GM19468 (cell line): ENCODE measurements at regions not wholly inside any gene's neighbourhood (a gene's known extent, or its start where the extent isn't known, plus 50 kb on each side); places are given as distances from the start of the nearest gene placed in this dataset.
"Not testable (repeated sequence)": the region's sequence is repeated elsewhere in the genome, so short reads cannot be mapped to it uniquely, and the experiment has no call there.

Experiments
- ATAC-seq: cut with Tn5 transposase; IDR thresholded peaks from one replicate; pipeline ENCODE4 v1.9.1; 2021; ENCODE audit warnings: mild to moderate bottlenecking, moderate library complexity, moderate number of reproducible peaks; ENCODE audit not compliant: unreplicated experiment; ENCODE audit errors: extremely low read depth

- ATAC-seq, result not testable (repeated sequence)
Observed at GRCh38 chr3:144023543-144023942, 51.9 kb downstream of the DIPK2A start.

- peak; percentile 92 for ATAC-seq
Observed at GRCh38 chr3:144028798-144029411, 57.3 kb downstream of the DIPK2A start.

DNA sequence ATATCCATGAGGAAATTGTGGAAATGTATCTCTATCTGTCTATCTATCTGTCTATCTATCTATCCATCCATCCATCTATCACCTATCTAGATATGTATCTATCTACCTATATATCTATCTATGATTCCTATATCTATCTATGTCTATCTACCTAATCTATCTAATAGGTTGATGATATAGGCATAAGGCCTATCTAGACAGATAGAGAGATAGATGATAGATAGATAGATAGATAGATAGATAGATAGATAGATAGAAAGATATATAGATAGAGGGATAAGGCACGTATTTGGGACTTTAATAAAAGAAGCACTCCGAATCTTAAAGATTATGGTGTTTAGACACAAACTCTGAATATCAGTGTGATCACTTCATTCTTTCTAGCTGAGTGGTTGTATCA lies 58.1 kb downstream of the DIPK2A start:
- no peak for ATAC-seq

GRCh38 chr3:144031938-144032337 lies 60.3 kb downstream of the DIPK2A start:
- ATAC-seq, result no peak

DNA sequence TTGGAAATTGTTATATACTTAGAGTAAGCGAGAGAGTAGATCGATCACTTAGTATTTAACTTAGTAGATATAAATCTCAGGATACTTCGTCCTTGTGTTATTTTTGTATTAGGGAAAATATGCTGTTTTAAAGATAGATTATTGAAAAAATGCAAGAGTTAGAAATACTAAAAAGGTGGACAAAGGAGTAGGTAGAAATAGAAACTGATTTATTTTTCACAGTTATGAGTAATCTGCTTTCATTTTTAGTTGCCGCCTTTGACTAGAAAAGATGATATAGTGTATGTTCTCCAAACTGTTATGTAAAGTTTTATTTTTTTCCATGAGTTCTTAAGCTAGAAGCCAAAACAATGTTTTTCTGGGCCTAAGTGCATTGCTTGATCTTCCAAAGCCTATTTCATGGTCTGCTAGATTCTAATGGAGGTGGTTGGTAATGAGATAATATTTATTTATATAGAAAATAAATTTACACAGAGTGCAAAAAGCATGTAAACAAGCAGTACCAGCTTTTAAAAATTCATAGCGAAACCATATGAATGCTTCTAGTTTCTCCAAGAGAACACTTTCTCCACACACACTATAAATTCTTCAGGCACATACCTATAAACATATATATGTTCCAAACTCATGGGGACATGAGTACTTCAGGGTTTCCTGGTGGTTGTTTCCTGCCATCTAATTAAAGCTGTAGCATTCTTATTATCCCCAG lies 61.1 kb downstream of the DIPK2A start:
- ATAC-seq, result peak; percentile 62

DNA sequence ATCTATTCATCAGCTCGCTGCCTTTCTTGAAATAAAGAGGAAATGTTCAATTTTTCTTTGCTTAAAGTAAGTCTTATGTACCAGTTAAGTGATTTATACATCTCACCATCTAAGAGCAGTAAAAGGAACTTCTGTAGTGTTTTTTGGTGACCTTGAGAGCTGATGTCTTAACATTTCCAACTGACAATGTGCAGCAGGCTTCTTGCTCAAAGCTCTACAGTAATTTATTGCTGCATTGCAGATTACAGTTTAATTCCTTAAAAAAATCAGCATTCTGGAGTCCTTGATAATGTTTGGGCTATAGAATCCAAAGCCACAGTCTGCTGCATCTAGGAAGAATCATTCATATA lies 61.6 kb downstream of the DIPK2A start:
- ATAC-seq, result no peak

GRCh38 chr3:144033863-144034262 lies 62.2 kb downstream of the DIPK2A start:
- ATAC-seq, result no peak

- no peak for ATAC-seq
Observed at GRCh38 chr3:144034715-144035290, 63.2 kb downstream of the DIPK2A start.

DNA sequence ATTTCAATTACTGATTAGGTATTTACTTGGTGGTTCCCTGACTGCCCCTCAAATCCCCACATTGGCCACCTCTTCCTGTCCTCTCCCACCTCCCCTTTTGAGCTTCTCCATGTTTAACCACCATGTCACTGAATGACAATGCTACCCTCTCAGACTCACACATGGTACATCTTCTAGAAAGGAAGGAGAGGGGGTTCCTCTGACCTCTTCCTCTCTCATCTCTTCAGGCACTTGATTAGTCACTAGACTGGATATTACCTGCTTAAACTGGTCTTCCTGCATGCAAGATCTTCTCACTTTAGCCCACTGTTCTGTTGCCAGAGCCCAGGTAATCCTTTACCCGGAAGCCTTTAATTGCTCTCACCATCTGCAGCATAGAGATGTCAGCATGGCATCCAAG lies 64.9 kb downstream of the DIPK2A start:
- ATAC-seq, result no peak

DNA sequence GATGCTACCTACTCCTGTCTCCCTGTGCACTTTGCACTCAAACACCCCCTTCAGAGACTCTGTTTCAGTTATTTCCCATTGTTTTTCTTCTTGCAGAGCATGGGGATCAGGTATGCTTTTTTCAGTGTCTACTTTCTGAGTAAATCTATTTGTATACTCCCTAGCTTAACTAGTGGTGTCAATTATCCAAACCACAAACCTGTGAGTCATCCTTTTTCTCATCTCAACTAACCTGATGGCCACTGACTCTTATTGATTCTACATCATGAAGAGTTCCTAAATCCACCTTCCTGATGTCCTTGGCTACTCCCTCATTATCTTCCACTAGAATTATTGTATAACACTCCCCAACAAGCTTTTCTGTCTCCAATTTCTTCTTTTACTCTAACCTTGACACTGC lies 68.0 kb downstream of the DIPK2A start:
- ATAC-seq, result no peak

GRCh38 chr3:144041960-144042556 lies 70.4 kb downstream of the DIPK2A start:
- ATAC-seq, result no peak

- ATAC-seq, result no peak
Observed at GRCh38 chr3:144045766-144046165, 74.1 kb downstream of the DIPK2A start.

- ATAC-seq, result no peak
Observed at GRCh38 chr3:144049374-144049773, 77.8 kb downstream of the DIPK2A start.

GRCh38 chr3:144051211-144051610 lies 79.6 kb downstream of the DIPK2A start:
- no peak for ATAC-seq

- no peak for ATAC-seq
Observed at GRCh38 chr3:144052275-144052674, 80.7 kb downstream of the DIPK2A start.

DNA sequence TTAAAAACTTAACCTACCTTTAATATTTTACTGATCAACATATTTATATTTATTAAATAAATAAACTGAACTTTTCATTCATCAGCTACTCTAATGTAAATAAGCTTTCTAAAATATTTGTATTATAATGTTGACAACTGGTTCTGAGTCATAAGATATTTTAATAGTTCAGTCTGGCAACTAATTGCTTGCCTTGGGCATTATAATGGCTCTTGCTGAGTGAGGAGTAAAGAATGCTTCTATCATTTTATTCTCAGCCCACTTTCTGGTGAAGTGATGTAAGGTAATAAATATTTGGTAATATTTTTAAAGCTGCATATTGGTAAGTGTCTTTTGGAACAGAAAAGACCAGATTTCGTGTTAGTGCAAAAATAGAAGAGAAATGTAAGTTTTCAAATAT lies 81.5 kb downstream of the DIPK2A start:
- ATAC-seq, result no peak

- no peak for ATAC-seq
Observed at GRCh38 chr3:144054766-144055165, 83.1 kb downstream of the DIPK2A start.

DNA sequence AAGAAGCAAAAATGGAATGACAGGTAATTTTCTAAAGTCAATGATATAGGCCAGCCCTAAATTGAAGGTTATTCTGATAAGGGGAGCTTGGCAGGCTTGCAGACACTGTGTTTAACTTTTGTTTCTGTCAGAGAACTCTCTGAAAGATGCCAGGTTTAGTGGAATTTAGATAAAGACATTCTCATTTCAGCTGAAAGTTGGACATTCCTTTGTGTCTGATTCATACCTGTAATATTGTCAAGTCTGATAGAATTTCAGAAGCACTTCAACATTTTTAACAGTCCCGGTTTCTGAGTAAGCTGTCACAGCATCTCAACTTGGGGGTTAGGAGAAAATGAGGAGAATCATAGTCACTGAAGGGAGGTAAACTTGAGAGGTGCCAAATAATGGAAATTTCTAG lies 84.0 kb downstream of the DIPK2A start:
- ATAC-seq, result no peak

- ATAC-seq, result no peak
Observed at GRCh38 chr3:144058713-144059112, 87.1 kb downstream of the DIPK2A start.

GRCh38 chr3:144059481-144059880 lies 87.9 kb downstream of the DIPK2A start:
- no peak for ATAC-seq

GRCh38 chr3:144060881-144061280 lies 89.3 kb downstream of the DIPK2A start:
- no peak for ATAC-seq
